ENCODE measurements at regions not wholly inside any gene's neighbourhood (a gene's known extent, or its start where the extent isn't known, plus 50 kb on each side); places are given as distances from the start of the nearest gene placed in this dataset.

DNA sequence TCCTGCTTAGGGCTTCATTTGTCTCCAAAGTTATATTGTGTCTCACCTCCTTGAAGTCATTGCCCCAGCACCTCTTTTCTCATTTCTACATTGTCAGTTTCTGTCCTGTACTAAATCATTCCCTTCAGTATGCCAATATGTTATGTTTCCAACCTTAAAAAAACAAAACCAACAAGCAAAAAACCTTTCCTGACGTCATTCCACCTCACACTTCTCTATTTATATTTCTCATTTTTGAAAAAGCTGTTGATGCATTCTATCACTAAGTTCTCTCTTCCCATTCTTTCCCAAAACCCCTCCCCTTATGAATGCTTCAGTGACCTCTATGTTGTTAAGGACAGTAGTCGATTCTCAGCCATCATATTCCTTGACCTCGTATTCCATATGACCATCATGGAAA, 98.7 kb upstream of the ARHGAP24 start:
- no peak for TF ChIP-seq POLR2A (IDR thresholded peaks at IDR 0.05)
- TF ChIP-seq, protein P1, sequence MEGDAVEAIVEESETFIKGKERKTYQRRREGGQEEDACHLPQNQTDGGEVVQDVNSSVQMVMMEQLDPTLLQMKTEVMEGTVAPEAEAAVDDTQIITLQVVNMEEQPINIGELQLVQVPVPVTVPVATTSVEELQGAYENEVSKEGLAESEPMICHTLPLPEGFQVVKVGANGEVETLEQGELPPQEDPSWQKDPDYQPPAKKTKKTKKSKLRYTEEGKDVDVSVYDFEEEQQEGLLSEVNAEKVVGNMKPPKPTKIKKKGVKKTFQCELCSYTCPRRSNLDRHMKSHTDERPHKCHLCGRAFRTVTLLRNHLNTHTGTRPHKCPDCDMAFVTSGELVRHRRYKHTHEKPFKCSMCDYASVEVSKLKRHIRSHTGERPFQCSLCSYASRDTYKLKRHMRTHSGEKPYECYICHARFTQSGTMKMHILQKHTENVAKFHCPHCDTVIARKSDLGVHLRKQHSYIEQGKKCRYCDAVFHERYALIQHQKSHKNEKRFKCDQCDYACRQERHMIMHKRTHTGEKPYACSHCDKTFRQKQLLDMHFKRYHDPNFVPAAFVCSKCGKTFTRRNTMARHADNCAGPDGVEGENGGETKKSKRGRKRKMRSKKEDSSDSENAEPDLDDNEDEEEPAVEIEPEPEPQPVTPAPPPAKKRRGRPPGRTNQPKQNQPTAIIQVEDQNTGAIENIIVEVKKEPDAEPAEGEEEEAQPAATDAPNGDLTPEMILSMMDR (IDR thresholded peaks at IDR 0.05 in 4 of 5, conservative IDR thresholded peaks at IDR 0.05 in 1 of 5) = no peak
